ENCODE measurements at regions not wholly inside any gene's neighbourhood (a gene's known extent, or its start where the extent isn't known, plus 50 kb on each side); places are given as distances from the start of the nearest gene placed in this dataset.

GRCh38 chr10:80786322-80786721, 248.6 kb downstream of the SH2D4B start:
- Histone ChIP-seq H2AFZ (no peak overlapping the region), H4K20me1 (ENCODE audit: insufficient read depth, poor library complexity, severe bottlenecking) (no peaks in the 10 kb centered on the region), H3K9me3 (ENCODE audit: low read depth) (no peaks in the 10 kb centered on the region), H3K79me2 (no peaks in the 10 kb centered on the region), H3K27me3 (no peaks in the 10 kb centered on the region), H3K4me2 (no peak overlapping the region), H3K27ac (no peak overlapping the region), H3K4me3 (no peak overlapping the region), H3K36me3 (replicated peaks; ENCODE audit: insufficient read depth, low read depth) (no peaks in the 10 kb centered on the region), H3K4me1 (ENCODE audit: insufficient read depth) (no peaks in the 10 kb centered on the region), H3K9me2 (replicated peaks; ENCODE audit: insufficient read depth) (no peaks in the 10 kb centered on the region)
- no peak for DNase-seq (ENCODE audit: low spot score)
- no peak for TF ChIP-seq EZH2phosphoT487 (IDR thresholded peaks at IDR 0.05; ENCODE audit: low read depth, severe bottlenecking, unreplicated experiment)
- TF ChIP-seq CTCF (IDR thresholded peaks at IDR 0.05; ENCODE audit: poor library complexity), result no peak
- no peak for TF ChIP-seq EZH2 (IDR thresholded peaks at IDR 0.05; ENCODE audit: borderline replicate concordance)
- 100% methylated on average over 1 of the region's 1 CpG for WGBS (ENCODE audit: low lambda C conversion rate, missing lambda C conversion rate)

GRCh38 chr10:80787952-80788351, 250.2 kb downstream of the SH2D4B start:
- no peaks in the 10 kb centered on the region for H3K79me2 ChIP-seq
- H3K4me2 ChIP-seq, result no peak overlapping the region
- TF ChIP-seq EZH2 (IDR thresholded peaks at IDR 0.05; ENCODE audit: borderline replicate concordance), result no peak
- no peak for TF ChIP-seq CTCF (IDR thresholded peaks at IDR 0.05; ENCODE audit: poor library complexity)
- no peak for TF ChIP-seq EZH2phosphoT487 (IDR thresholded peaks at IDR 0.05; ENCODE audit: low read depth, severe bottlenecking, unreplicated experiment)
- H3K27ac ChIP-seq, result no peak overlapping the region
- H3K27me3 ChIP-seq, result no peaks in the 10 kb centered on the region
- no peaks in the 10 kb centered on the region for H3K9me2 ChIP-seq (replicated peaks; ENCODE audit: insufficient read depth)
- H3K9me3 ChIP-seq (ENCODE audit: low read depth), result no peaks in the 10 kb centered on the region
- H3K36me3 ChIP-seq (replicated peaks; ENCODE audit: insufficient read depth, low read depth), result no peaks in the 10 kb centered on the region
- 95% methylated on average over 3 of the region's 3 CpGs for WGBS (ENCODE audit: low lambda C conversion rate, missing lambda C conversion rate)
- no peaks in the 10 kb centered on the region for H3K4me1 ChIP-seq (ENCODE audit: insufficient read depth)
- no peaks in the 10 kb centered on the region for H4K20me1 ChIP-seq (ENCODE audit: insufficient read depth, poor library complexity, severe bottlenecking)
- no peak overlapping the region for H2AFZ ChIP-seq
- DNase-seq (ENCODE audit: low spot score), result no peak
- no peak overlapping the region for H3K4me3 ChIP-seq

DNA sequence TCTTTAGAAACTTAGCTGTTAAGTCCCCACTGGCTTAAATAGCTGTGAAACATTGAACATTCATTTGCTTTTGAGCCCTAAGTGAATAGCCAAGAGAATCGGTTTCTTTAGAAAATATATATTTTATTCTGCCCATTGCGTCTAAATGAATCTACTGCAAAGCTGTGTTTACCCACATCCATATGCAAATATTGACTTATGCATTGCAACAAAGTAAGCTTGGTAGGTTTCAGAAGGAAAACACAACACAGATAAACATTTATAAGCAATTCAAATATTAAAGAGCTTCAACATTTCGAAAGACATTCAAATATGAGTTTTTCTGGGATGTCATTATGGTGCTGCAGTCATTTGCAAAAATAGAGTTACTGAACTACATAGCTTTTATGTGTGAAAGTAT, 257.3 kb downstream of the SH2D4B start:
- H3K4me2 ChIP-seq, result no peak overlapping the region
- no peaks in the 10 kb centered on the region for H3K9me3 ChIP-seq (ENCODE audit: low read depth)
- H4K20me1 ChIP-seq (ENCODE audit: insufficient read depth, poor library complexity, severe bottlenecking), result no peaks in the 10 kb centered on the region
- H2AFZ ChIP-seq, result no peak overlapping the region
- DNase-seq (ENCODE audit: low spot score), result no peak
- H3K9me2 ChIP-seq (replicated peaks; ENCODE audit: insufficient read depth), result no peaks in the 10 kb centered on the region
- H3K4me3 ChIP-seq, result no peak overlapping the region
- no peaks in the 10 kb centered on the region for H3K79me2 ChIP-seq
- TF ChIP-seq EZH2phosphoT487 (IDR thresholded peaks at IDR 0.05; ENCODE audit: low read depth, severe bottlenecking, unreplicated experiment) (no peak), CTCF (IDR thresholded peaks at IDR 0.05; ENCODE audit: poor library complexity) (no peak), EZH2 (IDR thresholded peaks at IDR 0.05; ENCODE audit: borderline replicate concordance) (no peak)
- no peak overlapping the region for H3K27ac ChIP-seq
- H3K4me1 ChIP-seq (ENCODE audit: insufficient read depth), result no peaks in the 10 kb centered on the region
- no peaks in the 10 kb centered on the region for H3K27me3 ChIP-seq
- no peaks in the 10 kb centered on the region for H3K36me3 ChIP-seq (replicated peaks; ENCODE audit: insufficient read depth, low read depth)
- 85% methylated on average over 3 of the region's 3 CpGs for WGBS (ENCODE audit: low lambda C conversion rate, missing lambda C conversion rate)
